H1 (cell line): ENCODE measurements at regions not wholly inside any gene's neighbourhood (a gene's known extent, or its start where the extent isn't known, plus 50 kb on each side); places are given as distances from the start of the nearest gene placed in this dataset.

ENCODE experiments used
- CTCF ChIA-PET: fragments of 300-600 bp; sonication (Branson Sonifier 250); formaldehyde crosslinking; loops from one replicate; lab custom pipeline; 2021; ENCODE audit not compliant: partially characterized antibody; lab: Charles Lee
- POLR2A ChIA-PET: fragments of 300-600 bp; sonication (Branson Sonifier 250); formaldehyde crosslinking; loops from one replicate; lab custom pipeline; 2021; ENCODE audit warnings: inconsistent platforms; ENCODE audit not compliant: partially characterized antibody; lab: Charles Lee
- DNase-seq, 2 experiments: peaks; one replicate each; pipeline versions ENCODE4 v3.0.0 to v3.0.0-alpha.2; 2010 to 2022; ENCODE audit warnings: low spot score in 2 of 2, low read depth in 1 of 2, mixed read lengths in 1 of 2
- FAIRE-seq: peaks from 2 replicates; lab custom pipeline; 2011; peaks lifted over from hg19 to GRCh38; lab: Jason Lieb, UNC
- H2AFZ ChIP-seq: 2 replicates; pipeline ENCODE4 v1.8.1; 2012; ENCODE audit warnings: low read length, inconsistent platforms
- H2AK5ac ChIP-seq: 2 replicates; pipeline ENCODE4 v1.6.1; 2013; ENCODE audit warnings: low read depth, low read length
- H2BK120ac ChIP-seq: replicated peaks from 2 replicates; pipeline ENCODE3; 2013; ENCODE audit warnings: low read depth, low read length, inconsistent platforms
- H2BK12ac ChIP-seq: 2 replicates; pipeline ENCODE4 v1.6.1; 2013; ENCODE audit warnings: low read depth, low read length
- H2BK15ac ChIP-seq: 2 replicates; pipeline ENCODE4 v1.6.1; 2013; ENCODE audit warnings: low read length
- H2BK20ac ChIP-seq: 2 replicates; pipeline ENCODE4 v1.6.1; 2013; ENCODE audit warnings: low read length
- H2BK5ac ChIP-seq: 2 replicates; pipeline ENCODE4 v1.6.1; 2013; ENCODE audit warnings: low read depth, low read length
- H3K14ac ChIP-seq: 2 replicates; pipeline ENCODE4 v1.6.1; 2013; ENCODE audit warnings: inconsistent platforms; ENCODE audit not compliant: insufficient read length
- H3K18ac ChIP-seq: 2 replicates; pipeline ENCODE4 v1.6.1; 2013; ENCODE audit warnings: low read length; ENCODE audit errors: extremely low read depth
- H3K23ac ChIP-seq: 2 replicates; pipeline ENCODE4 v1.6.1; 2013; ENCODE audit warnings: inconsistent platforms; ENCODE audit not compliant: insufficient read length
- H3K23me2 ChIP-seq: 2 replicates; pipeline ENCODE4 v1.6.1; 2013; ENCODE audit warnings: low read depth, low read length
- H3K27ac ChIP-seq: 2 replicates; pipeline ENCODE4 v1.6.1; 2011; ENCODE audit warnings: low read depth, low read length, inconsistent platforms
- H3K27me3 ChIP-seq, 4 experiments: replicated peaks in 1 of 4; 1 replicate in 1 of 4; 2 replicates in 3 of 4; pipeline versions ENCODE4 v1.6.1 to v1.8.1; 2011 to 2013; ENCODE audit warnings: low read length in 3 of 4, mild to moderate bottlenecking in 3 of 4, inconsistent platforms in 2 of 4, mixed read lengths in 2 of 4, moderate library complexity in 1 of 4; ENCODE audit not compliant: control insufficient read depth in 3 of 4, insufficient read depth in 3 of 4; ENCODE audit errors: extremely low read depth in 1 of 4
- H3K36me3 ChIP-seq, 4 experiments: 2 replicates each; pipeline versions ENCODE4 v1.6.1 to v1.8.1; 2011 to 2013; ENCODE audit warnings: mild to moderate bottlenecking in 4 of 4, low read length in 3 of 4, moderate library complexity in 2 of 4, control low read depth in 1 of 4, inconsistent platforms in 1 of 4; ENCODE audit not compliant: insufficient read depth in 4 of 4, control insufficient read depth in 2 of 4
- H3K4ac ChIP-seq: replicated peaks from 2 replicates; pipeline ENCODE3; 2013; ENCODE audit warnings: low read length, low read depth, mixed read lengths, inconsistent platforms; ENCODE audit not compliant: insufficient read length
- H3K4me1 ChIP-seq, 4 experiments: replicated peaks in 1 of 4; 1 replicate in 1 of 4; 2 replicates in 3 of 4; pipeline versions ENCODE4 v1.6.1 to v1.8.1; 2011 to 2013; ENCODE audit warnings: low read length in 3 of 4, inconsistent platforms in 2 of 4, mixed read lengths in 1 of 4; ENCODE audit not compliant: insufficient read depth in 4 of 4, control insufficient read depth in 3 of 4
- H3K4me2 ChIP-seq, 2 experiments: 2 replicates each; pipeline versions ENCODE4 v1.6.1 to v1.8.1; 2011 to 2013; ENCODE audit warnings: low read depth in 2 of 2, low read length in 2 of 2, control low read depth in 1 of 2, inconsistent platforms in 1 of 2, mild to moderate bottlenecking in 1 of 2; ENCODE audit not compliant: insufficient read depth in 1 of 2
- H3K4me3 ChIP-seq, 4 experiments: fragments of 200-600, 300-600 bp in 1 of 4; sonication (generic), shearing (Covaris generic), sonication (Bioruptor Twin) in 1 of 4; 2 replicates each; pipeline versions ENCODE4 v1.5.1 to v1.8.1; 2011 to 2016; ENCODE audit warnings: low read length in 4 of 4, low read depth in 3 of 4, control low read depth in 2 of 4, inconsistent platforms in 2 of 4, mild to moderate bottlenecking in 2 of 4, mixed read lengths in 1 of 4, moderate library complexity in 1 of 4; ENCODE audit not compliant: insufficient read depth in 2 of 4; ENCODE audit errors: extremely low read depth in 1 of 4
- H3K56ac ChIP-seq: replicated peaks from 2 replicates; pipeline ENCODE3; 2013; ENCODE audit warnings: low read depth, mild to moderate bottlenecking, mixed read lengths, low read length, inconsistent platforms; ENCODE audit not compliant: insufficient read length
- H3K79me1 ChIP-seq: 2 replicates; pipeline ENCODE4 v1.6.1; 2013; ENCODE audit warnings: low read depth, low read length, control low read depth
- H3K79me2 ChIP-seq, 2 experiments: 2 replicates each; pipeline versions ENCODE4 v1.6.1 to v1.8.1; 2012 to 2013; ENCODE audit warnings: low read length in 2 of 2, mild to moderate bottlenecking in 2 of 2, inconsistent platforms in 1 of 2; ENCODE audit not compliant: insufficient read depth in 2 of 2, control insufficient read depth in 1 of 2
- H3K9ac ChIP-seq, 4 experiments: replicated peaks in 1 of 4; 1 replicate in 1 of 4; 2 replicates in 3 of 4; pipeline versions ENCODE4 v1.6.1 to v1.8.1; 2011 to 2013; ENCODE audit warnings: low read depth in 3 of 4, low read length in 3 of 4, control low read depth in 2 of 4, mild to moderate bottlenecking in 2 of 4, moderate library complexity in 2 of 4, inconsistent platforms in 1 of 4; ENCODE audit errors: extremely low read depth in 1 of 4
- H3K9me3 ChIP-seq, 2 experiments: 2 replicates each; pipeline versions ENCODE4 v1.6.1 to v1.8.1; 2012 to 2013; ENCODE audit warnings: mild to moderate bottlenecking in 2 of 2, moderate library complexity in 2 of 2, control low read depth in 1 of 2, inconsistent platforms in 1 of 2, low read depth in 1 of 2, low read length in 1 of 2, mixed read lengths in 1 of 2; ENCODE audit not compliant: insufficient read depth in 2 of 2
- H4K20me1 ChIP-seq, 2 experiments: replicated peaks in 1 of 2; 2 replicates each; pipeline versions ENCODE3 to v1.8.1; 2011 to 2013; ENCODE audit warnings: inconsistent platforms in 2 of 2, low read length in 2 of 2, mild to moderate bottlenecking in 1 of 2; ENCODE audit not compliant: insufficient read depth in 2 of 2, control insufficient read depth in 1 of 2
- H4K5ac ChIP-seq: 2 replicates; pipeline ENCODE4 v1.6.1; 2013; ENCODE audit warnings: low read length, low read depth, mixed read lengths, inconsistent platforms; ENCODE audit not compliant: insufficient read length
- H4K8ac ChIP-seq: 2 replicates; pipeline ENCODE4 v1.8.0; 2013; ENCODE audit warnings: mild to moderate bottlenecking, moderate library complexity, low read length, inconsistent platforms; ENCODE audit not compliant: insufficient read depth; ENCODE audit errors: extremely low read depth
- H4K91ac ChIP-seq: replicated peaks from 2 replicates; pipeline ENCODE3; 2013; ENCODE audit warnings: low read length, mixed read lengths, inconsistent platforms; ENCODE audit not compliant: insufficient read length
- ATF2 ChIP-seq: IDR thresholded peaks from 2 replicates; pipeline ENCODE4 v1.6.1; 2012; ENCODE audit warnings: low read length, inconsistent platforms
- CBX5 ChIP-seq: fragments of 300-800, 300-1000 bp; sonication (generic); IDR thresholded peaks from 2 replicates; pipeline ENCODE4 v1.7.1; 2016; ENCODE audit warnings: antibody characterized with exemption, low read length, low read depth
- CTCF ChIP-seq, 3 experiments: IDR thresholded peaks; 1 replicate in 2 of 3; 2 replicates in 1 of 3; pipeline versions ENCODE4 v1.5.1 to v1.6.1; 2011; ENCODE audit warnings: low read length in 3 of 3, mild to moderate bottlenecking in 3 of 3, inconsistent platforms in 2 of 3, low read depth in 1 of 3, moderate library complexity in 1 of 3; ENCODE audit not compliant: insufficient read depth in 1 of 3; ENCODE audit errors: control extremely low read depth in 1 of 3
- HDAC6 ChIP-seq: IDR thresholded peaks from one replicate; pipeline ENCODE4 v1.7.1; 2012; ENCODE audit warnings: low read depth, mild to moderate bottlenecking, inconsistent platforms, low read length, moderate library complexity
- NRF1 ChIP-seq: IDR thresholded peaks from 2 replicates; pipeline ENCODE4 v1.6.1; 2011; ENCODE audit warnings: mild to moderate bottlenecking, low read depth, low read length, improper control_type of control experiment
- PHF8 ChIP-seq: fragments of 200-600 bp; sonication (generic); conservative IDR thresholded peaks from 2 replicates; pipeline ENCODE4 v1.7.1; 2012; ENCODE audit warnings: low read depth, mild to moderate bottlenecking, inconsistent platforms, low read length, moderate library complexity
- RNF2 ChIP-seq: fragments of 200-900, 300-1000 bp; sonication (generic); IDR thresholded peaks from 2 replicates; pipeline ENCODE4 v1.7.1; 2016; ENCODE audit warnings: borderline replicate concordance, low read depth, mild to moderate bottlenecking, antibody characterized with exemption, low read length; ENCODE audit not compliant: poor library complexity, severe bottlenecking; ENCODE audit errors: missing control alignments
- SIRT6 ChIP-seq: IDR thresholded peaks from one replicate; pipeline ENCODE4 v1.7.1; 2012; ENCODE audit warnings: low read length, inconsistent platforms
- SP4 ChIP-seq: IDR thresholded peaks from 2 replicates; pipeline ENCODE4 v1.6.1; 2012; ENCODE audit warnings: low read length, inconsistent platforms
- TAF1 ChIP-seq: IDR thresholded peaks from 2 replicates; pipeline ENCODE4 v1.6.1; 2011; ENCODE audit warnings: mild to moderate bottlenecking, low read depth, low read length
- ZNF274 ChIP-seq: IDR thresholded peaks from 2 replicates; pipeline ENCODE4 v1.7.0; 2012; ENCODE audit warnings: low read length, borderline replicate concordance; ENCODE audit errors: extremely low read depth
- WGBS, 2 experiments: shearing (Covaris generic) in 1 of 2; methylation state at CpG; one replicate each; pipeline versions ENCODE4 v1.1.6 to v1.1.7; 2013 to 2015; ENCODE audit warnings: low lambda C conversion rate in 2 of 2, mixed read lengths in 2 of 2, inconsistent platforms in 1 of 2, low coverage in 1 of 2, missing lambda C conversion rate in 1 of 2; ENCODE audit not compliant: insufficient replicate concordance in 2 of 2, insufficient coverage in 1 of 2, insufficient read length in 1 of 2; ENCODE audit errors: extremely low coverage in 1 of 2, missing lambda C conversion rate in 1 of 2; 5-methylcytosine and 5-hydroxymethylcytosine counted together

GRCh38 chrX:4663085-4663484, 949.6 kb upstream of the PRKX start:
- Histone ChIP-seq H4K5ac (no peak overlapping the region), H2AFZ (no peak overlapping the region), H3K27me3 (no peaks in the 10 kb centered on the region), H3K4me2 (no peak overlapping the region), H3K4me3 (no peak overlapping the region), H3K4me1 (no peaks in the 10 kb centered on the region), H3K18ac (no peak overlapping the region), H3K79me1 (no peaks in the 10 kb centered on the region), H4K8ac (no peak overlapping the region), H2BK20ac (no peak overlapping the region), H3K9me3 (no peaks in the 10 kb centered on the region), H2BK12ac (no peak overlapping the region), H3K14ac (no peak overlapping the region), H3K36me3 (no peaks in the 10 kb centered on the region), H3K4ac (no peak overlapping the region), H3K9ac (no peak overlapping the region), H3K23me2 (no peaks in the 10 kb centered on the region), H2BK5ac (no peak overlapping the region), H2BK120ac (no peak overlapping the region), H3K27ac (no peak overlapping the region), H3K56ac (no peak overlapping the region), H2AK5ac (no peak overlapping the region), H4K91ac (no peak overlapping the region), H3K79me2 (no peaks in the 10 kb centered on the region), H3K23ac (no peak overlapping the region), H4K20me1 (no peaks in the 10 kb centered on the region), H2BK15ac (no peak overlapping the region)
- 94% methylated on average over 2 of the region's 3 CpGs; no CpG with 5 or more reads in 1 of the 2 experiments for WGBS, 2 experiments
- DNase-seq = no peak
- no peak for FAIRE-seq
- CTCF ChIA-PET = no interaction called here
- POLR2A ChIA-PET = no interaction called here
- TF ChIP-seq PHF8 (no peak), SIRT6 (no peak), CBX5 (no peak), HDAC6 (no peak), RNF2 (no peak), TAF1 (no peak), SP4 (no peak), ZNF274 (no peak), ATF2 (no peak), CTCF (IDR thresholded peaks at IDR 0.05; ENCODE audit: control extremely low read depth in 1 of 3, insufficient read depth in 1 of 3, low read depth in 1 of 3, low read length in 3 of 3) (no peak), NRF1 (no peak)
